DOHH2 (cell line): ENCODE measurements at regions not wholly inside any gene's neighbourhood (a gene's known extent, or its start where the extent isn't known, plus 50 kb on each side); places are given as distances from the start of the nearest gene placed in this dataset.

Source experiments
- H3F3A ChIP-seq: fragments of 200-600 bp; sonication (generic), shearing (Covaris generic); 2 replicates; pipeline ENCODE4 v1.6.0; 2016; ENCODE audit warnings: antibody characterized with exemption, mild to moderate bottlenecking; ENCODE audit not compliant: control insufficient read depth, insufficient read depth
- H3K27ac ChIP-seq: fragments of 200-600 bp; sonication (generic); 2 replicates; pipeline ENCODE4 v1.5.1; 2014; ENCODE audit warnings: low read depth, mild to moderate bottlenecking, low read length, moderate library complexity
- H3K27me3 ChIP-seq: fragments of 200-600 bp; sonication (generic); 2 replicates; pipeline ENCODE4 v1.6.1; 2014; ENCODE audit warnings: mild to moderate bottlenecking, low read length, mixed read lengths; ENCODE audit not compliant: control insufficient read depth
- H3K36me3 ChIP-seq: fragments of 200-600 bp; sonication (generic); 2 replicates; pipeline ENCODE4 v1.6.1; 2014; ENCODE audit warnings: mild to moderate bottlenecking, low read length, moderate library complexity, mixed read lengths; ENCODE audit not compliant: control insufficient read depth
- H3K4me1 ChIP-seq: fragments of 200-600 bp; sonication (generic); 2 replicates; pipeline ENCODE4 v1.6.1; 2014; ENCODE audit warnings: mild to moderate bottlenecking, low read length, mixed read lengths; ENCODE audit not compliant: control insufficient read depth
- H3K4me2 ChIP-seq: fragments of 200-600 bp; sonication (generic); 2 replicates; pipeline ENCODE4 v1.6.0; 2014; ENCODE audit warnings: mild to moderate bottlenecking, low read length, moderate library complexity
- H3K4me3 ChIP-seq: fragments of 200-600 bp; sonication (generic); 2 replicates; pipeline ENCODE4 v1.5.1; 2014; ENCODE audit warnings: mild to moderate bottlenecking, low read length, mixed read lengths
- H3K79me2 ChIP-seq: fragments of 200-600 bp; sonication (generic); 2 replicates; pipeline ENCODE4 v1.6.1; 2014; ENCODE audit warnings: mild to moderate bottlenecking, low read length, mixed read lengths; ENCODE audit not compliant: control insufficient read depth
- H3K9me2 ChIP-seq: fragments of 200-600 bp; sonication (generic); replicated peaks from 2 replicates; pipeline ENCODE4 v1.6.1; 2014; ENCODE audit warnings: mild to moderate bottlenecking, low read length, mixed read lengths; ENCODE audit not compliant: control insufficient read depth
- H3K9me3 ChIP-seq: fragments of 200-600 bp; sonication (generic); 2 replicates; pipeline ENCODE4 v1.6.1; 2014; ENCODE audit warnings: antibody characterized with exemption, low read length, mixed read lengths; ENCODE audit not compliant: control insufficient read depth, insufficient read depth
- H4K20me1 ChIP-seq: fragments of 200-600 bp; sonication (generic); 2 replicates; pipeline ENCODE4 v1.6.0; 2014; ENCODE audit warnings: low read depth, mild to moderate bottlenecking, antibody characterized with exemption, low read length, moderate library complexity; ENCODE audit not compliant: control insufficient read depth, insufficient read depth
- CTCF ChIP-seq: fragments of 200-600 bp; sonication (generic); IDR thresholded peaks from one replicate; pipeline ENCODE4 v1.5.1; 2014; ENCODE audit warnings: antibody characterized with exemption, mild to moderate bottlenecking, low read depth, low read length; ENCODE audit not compliant: poor library complexity, severe bottlenecking
- EZH2phosphoT487 ChIP-seq: fragments of 200-600 bp; sonication (generic); IDR thresholded peaks from 2 replicates; pipeline ENCODE4 v1.6.1; 2017; ENCODE audit warnings: borderline replicate concordance, mild to moderate bottlenecking, antibody characterized with exemption, low read length, moderate library complexity, mixed read lengths

GRCh38 chr5:166349046-166349445 is 1942.4 kb upstream of the WWC1 start:
- no peaks in the 10 kb centered on the region for H4K20me1 ChIP-seq
- TF ChIP-seq CTCF = no peak
- TF ChIP-seq EZH2phosphoT487 = no peak

GRCh38 chr5:166353580-166353979 is 1937.9 kb upstream of the WWC1 start:
- Histone ChIP-seq H3K9me2 (no peaks in the 10 kb centered on the region), H3F3A (no peaks in the 10 kb centered on the region), H3K4me1 (no peaks in the 10 kb centered on the region), H4K20me1 (no peaks in the 10 kb centered on the region), H3K9me3 (no peaks in the 10 kb centered on the region), H3K4me2 (no peak overlapping the region), H3K27ac (no peak overlapping the region), H3K36me3 (no peaks in the 10 kb centered on the region), H3K79me2 (no peaks in the 10 kb centered on the region), H3K27me3 (no peaks in the 10 kb centered on the region), H3K4me3 (no peak overlapping the region)
- TF ChIP-seq CTCF = no peak
- no peak for TF ChIP-seq EZH2phosphoT487

More at GRCh38 chr5:166349046-166349445, 1942.4 kb upstream of the WWC1 start:
- Histone ChIP-seq H3K27me3 (no peaks in the 10 kb centered on the region), H3K9me3 (no peaks in the 10 kb centered on the region), H3K79me2 (no peaks in the 10 kb centered on the region), H3K4me3 (no peak overlapping the region), H3K36me3 (no peaks in the 10 kb centered on the region), H3K9me2 (no peaks in the 10 kb centered on the region), H3F3A (no peaks in the 10 kb centered on the region), H3K27ac (no peak overlapping the region), H3K4me2 (no peak overlapping the region), H3K4me1 (no peaks in the 10 kb centered on the region)

- no peak for TF ChIP-seq CTCF
- TF ChIP-seq EZH2phosphoT487 = no peak
- no peaks in the 10 kb centered on the region for H3K27me3 ChIP-seq
- no peaks in the 10 kb centered on the region for H3K9me3 ChIP-seq
- no peaks in the 10 kb centered on the region for H3K9me2 ChIP-seq
- no peaks in the 10 kb centered on the region for H3K79me2 ChIP-seq
- H3K4me2 ChIP-seq = no peak overlapping the region
- H4K20me1 ChIP-seq = no peaks in the 10 kb centered on the region
- H3K4me3 ChIP-seq = no peak overlapping the region
- no peaks in the 10 kb centered on the region for H3K4me1 ChIP-seq
- no peak overlapping the region for H3K27ac ChIP-seq
- H3F3A ChIP-seq = no peaks in the 10 kb centered on the region
- no peaks in the 10 kb centered on the region for H3K36me3 ChIP-seq
Measured at GRCh38 chr5:166354332-166354731, 1937.1 kb upstream of the WWC1 start.

- Histone ChIP-seq H3K36me3 (no peaks in the 10 kb centered on the region), H3F3A (no peaks in the 10 kb centered on the region), H3K9me2 (no peaks in the 10 kb centered on the region), H3K27me3 (no peaks in the 10 kb centered on the region), H3K9me3 (no peaks in the 10 kb centered on the region), H3K27ac (no peak overlapping the region), H4K20me1 (no peaks in the 10 kb centered on the region), H3K4me2 (no peak overlapping the region), H3K79me2 (no peaks in the 10 kb centered on the region), H3K4me3 (no peak overlapping the region), H3K4me1 (no peaks in the 10 kb centered on the region)
- TF ChIP-seq EZH2phosphoT487 = no peak
- TF ChIP-seq CTCF = no peak
Measured at GRCh38 chr5:166356096-166356495, 1935.3 kb upstream of the WWC1 start.
